Breast epithelium (tissue), 3 donors: ENCODE measurements at regions not wholly inside any gene's neighbourhood (a gene's known extent, or its start where the extent isn't known, plus 50 kb on each side); places are given as distances from the start of the nearest gene placed in this dataset.

Experiments used
- POLR2AphosphoS5 ChIP-seq, 3 donors: sonication (generic); formaldehyde crosslinking; IDR thresholded peaks; one replicate each; pipeline ENCODE4 v1.6.1; 2017; ENCODE audit warnings: antibody characterized with exemption in 3 of 3
- TF ChIP-seq, protein P1 (sequence below), 3 donors: fragments of 450-650 bp; IDR thresholded peaks; one replicate each; pipeline ENCODE4 v1.5.1; 2016 to 2017; ENCODE audit warnings: antibody characterized with exemption in 3 of 3, mild to moderate bottlenecking in 3 of 3, moderate library complexity in 3 of 3

DNA sequence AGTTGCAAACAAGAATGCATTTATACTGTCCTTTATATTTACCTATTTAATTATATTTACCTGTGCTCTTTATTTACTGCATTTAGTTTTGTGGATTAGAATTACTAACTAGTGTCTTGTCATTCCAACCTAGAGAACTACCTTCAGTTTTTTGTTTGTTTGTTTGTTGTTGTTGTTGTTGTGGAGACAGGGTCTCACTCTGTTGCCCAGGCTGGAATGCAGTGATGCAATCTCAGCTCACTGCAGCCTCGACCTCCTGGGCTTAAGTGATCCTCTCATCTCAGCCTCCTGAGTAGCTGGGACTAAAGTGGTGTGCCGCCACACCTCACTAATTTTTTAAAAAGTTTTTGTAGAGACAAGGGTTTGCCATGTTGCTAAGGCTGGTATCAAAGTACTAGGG lies 156.4 kb upstream of the AKR1E2 start:
- TF ChIP-seq, protein P1, sequence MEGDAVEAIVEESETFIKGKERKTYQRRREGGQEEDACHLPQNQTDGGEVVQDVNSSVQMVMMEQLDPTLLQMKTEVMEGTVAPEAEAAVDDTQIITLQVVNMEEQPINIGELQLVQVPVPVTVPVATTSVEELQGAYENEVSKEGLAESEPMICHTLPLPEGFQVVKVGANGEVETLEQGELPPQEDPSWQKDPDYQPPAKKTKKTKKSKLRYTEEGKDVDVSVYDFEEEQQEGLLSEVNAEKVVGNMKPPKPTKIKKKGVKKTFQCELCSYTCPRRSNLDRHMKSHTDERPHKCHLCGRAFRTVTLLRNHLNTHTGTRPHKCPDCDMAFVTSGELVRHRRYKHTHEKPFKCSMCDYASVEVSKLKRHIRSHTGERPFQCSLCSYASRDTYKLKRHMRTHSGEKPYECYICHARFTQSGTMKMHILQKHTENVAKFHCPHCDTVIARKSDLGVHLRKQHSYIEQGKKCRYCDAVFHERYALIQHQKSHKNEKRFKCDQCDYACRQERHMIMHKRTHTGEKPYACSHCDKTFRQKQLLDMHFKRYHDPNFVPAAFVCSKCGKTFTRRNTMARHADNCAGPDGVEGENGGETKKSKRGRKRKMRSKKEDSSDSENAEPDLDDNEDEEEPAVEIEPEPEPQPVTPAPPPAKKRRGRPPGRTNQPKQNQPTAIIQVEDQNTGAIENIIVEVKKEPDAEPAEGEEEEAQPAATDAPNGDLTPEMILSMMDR (IDR thresholded peaks at IDR 0.05), result no peak
- TF ChIP-seq POLR2AphosphoS5 (IDR thresholded peaks at IDR 0.05), result no peak
